ENCODE measurements at regions not wholly inside any gene's neighbourhood (a gene's known extent, or its start where the extent isn't known, plus 50 kb on each side); places are given as distances from the start of the nearest gene placed in this dataset.

DNA sequence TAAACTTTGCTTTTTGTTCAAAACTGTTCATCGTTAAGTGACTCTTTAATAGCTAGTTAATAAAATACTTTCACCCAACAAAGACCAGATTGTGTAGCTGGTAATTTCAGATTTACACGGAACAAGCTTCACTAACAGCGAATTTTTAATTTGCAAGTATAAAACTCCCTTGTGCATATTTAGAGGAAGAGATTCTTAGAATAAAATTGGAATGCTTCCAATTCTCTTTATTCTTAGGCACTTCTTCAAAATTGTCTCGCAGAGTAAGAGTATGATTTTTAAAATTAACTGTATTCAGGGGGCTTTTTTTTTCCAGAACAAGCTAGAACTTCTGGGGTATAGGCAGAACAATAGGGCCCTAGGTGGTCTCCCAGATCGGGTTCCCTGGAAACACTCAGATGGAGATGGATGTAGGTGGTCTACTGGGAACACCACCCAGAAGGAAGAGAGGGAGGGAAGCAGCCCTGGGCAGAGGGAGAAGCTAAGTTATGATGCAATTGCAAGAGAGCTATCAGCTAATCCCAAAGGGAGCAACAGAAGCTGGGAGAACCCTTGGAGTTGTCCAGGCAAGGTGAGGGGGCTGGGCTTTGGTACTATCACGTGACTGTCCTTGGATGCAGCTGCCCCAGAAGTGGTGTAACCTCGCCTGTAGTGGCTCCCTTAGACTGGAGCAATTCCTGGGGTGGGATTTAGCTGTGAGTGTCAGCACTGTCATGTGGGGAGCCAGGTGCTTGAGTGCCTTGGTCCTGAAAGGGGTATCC, 151.7 kb upstream of the ASB18 start:
- no peaks in the 10 kb centered on the region for H3K9me3 ChIP-seq

DNA sequence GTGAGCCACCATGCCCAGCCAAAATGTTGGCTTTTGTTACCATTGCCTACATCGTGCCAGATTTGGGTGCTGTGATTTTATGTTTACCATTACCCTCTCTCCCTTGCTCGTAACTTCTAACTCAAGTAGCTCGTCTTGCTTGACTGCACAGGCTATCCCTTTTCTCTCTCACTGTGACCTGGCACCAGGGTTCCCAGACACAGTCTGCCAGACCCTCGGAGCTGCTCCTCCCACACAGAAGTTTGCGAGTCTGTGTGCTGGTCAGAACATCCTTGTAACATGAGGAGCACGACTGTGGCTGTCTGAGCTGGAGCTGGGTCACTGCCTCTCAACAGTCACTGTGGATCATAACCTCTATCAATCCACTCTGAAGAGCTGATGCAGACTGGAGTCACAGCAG, 152.5 kb upstream of the ACKR3 start:
- Histone ChIP-seq H3K36me3 (no peaks in the 10 kb centered on the region), H3K27ac (no peak overlapping the region), H3K4me1 (replicated peaks) (no peaks in the 10 kb centered on the region), H3K27me3 (replicated peaks; ENCODE audit: insufficient read depth) (no peaks in the 10 kb centered on the region), H3K4me3 (no peak overlapping the region), H3K9me3 (no peaks in the 10 kb centered on the region)
- WGBS = 38% methylated on average over 6 of the region's 6 CpGs
- TF ChIP-seq, protein P1, sequence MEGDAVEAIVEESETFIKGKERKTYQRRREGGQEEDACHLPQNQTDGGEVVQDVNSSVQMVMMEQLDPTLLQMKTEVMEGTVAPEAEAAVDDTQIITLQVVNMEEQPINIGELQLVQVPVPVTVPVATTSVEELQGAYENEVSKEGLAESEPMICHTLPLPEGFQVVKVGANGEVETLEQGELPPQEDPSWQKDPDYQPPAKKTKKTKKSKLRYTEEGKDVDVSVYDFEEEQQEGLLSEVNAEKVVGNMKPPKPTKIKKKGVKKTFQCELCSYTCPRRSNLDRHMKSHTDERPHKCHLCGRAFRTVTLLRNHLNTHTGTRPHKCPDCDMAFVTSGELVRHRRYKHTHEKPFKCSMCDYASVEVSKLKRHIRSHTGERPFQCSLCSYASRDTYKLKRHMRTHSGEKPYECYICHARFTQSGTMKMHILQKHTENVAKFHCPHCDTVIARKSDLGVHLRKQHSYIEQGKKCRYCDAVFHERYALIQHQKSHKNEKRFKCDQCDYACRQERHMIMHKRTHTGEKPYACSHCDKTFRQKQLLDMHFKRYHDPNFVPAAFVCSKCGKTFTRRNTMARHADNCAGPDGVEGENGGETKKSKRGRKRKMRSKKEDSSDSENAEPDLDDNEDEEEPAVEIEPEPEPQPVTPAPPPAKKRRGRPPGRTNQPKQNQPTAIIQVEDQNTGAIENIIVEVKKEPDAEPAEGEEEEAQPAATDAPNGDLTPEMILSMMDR (IDR thresholded peaks at IDR 0.05) = no peak
- TF ChIP-seq POLR2AphosphoS5 (IDR thresholded peaks at IDR 0.05) (no peak), POLR2A (IDR thresholded peaks at IDR 0.05) (no peak)
- intact Hi-C loops (cut with DNase I) = no loop called here
- no peak for DNase-seq (ENCODE audit: low spot score)

More for the DNA sequence above, 151.7 kb upstream of the ASB18 start:
- intact Hi-C loops (cut with DNase I) = no loop called here
- DNase-seq (ENCODE audit: low spot score) = no peak
- Histone ChIP-seq H3K4me3 (no peak overlapping the region), H3K27me3 (replicated peaks; ENCODE audit: insufficient read depth) (no peaks in the 10 kb centered on the region), H3K36me3 (no peaks in the 10 kb centered on the region), H3K27ac (no peak overlapping the region), H3K4me1 (replicated peaks) (no peaks in the 10 kb centered on the region)
- whole genome bisulfite sequencing = 75% methylated on average over 7 of the region's 7 CpGs
- TF ChIP-seq POLR2AphosphoS5 (IDR thresholded peaks at IDR 0.05) (no peak), POLR2A (IDR thresholded peaks at IDR 0.05) (no peak)
- TF ChIP-seq, protein P1 (IDR thresholded peaks at IDR 0.05) = no peak

DNA sequence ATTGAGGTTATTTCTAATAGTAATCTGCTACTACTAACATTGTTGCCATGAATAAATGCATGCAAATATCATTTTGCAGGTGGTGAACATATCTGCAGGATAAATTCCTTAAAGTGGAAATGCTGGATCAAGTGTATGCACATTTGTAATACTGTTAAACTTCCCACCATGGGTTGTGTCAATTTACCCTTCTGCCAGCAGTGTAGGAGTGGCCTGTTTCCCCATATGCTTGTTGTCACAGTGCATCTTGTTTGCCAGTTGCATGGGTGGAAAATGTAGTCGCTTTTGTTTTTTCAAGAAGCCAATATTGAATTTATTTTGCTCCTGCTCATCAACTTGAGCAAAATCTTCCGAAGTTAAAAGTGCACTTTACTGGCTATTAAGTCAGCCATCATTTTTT, 139.0 kb upstream of the ACKR3 start:
- no peak for TF ChIP-seq POLR2A (IDR thresholded peaks at IDR 0.05)
- no peak for TF ChIP-seq POLR2AphosphoS5 (IDR thresholded peaks at IDR 0.05)
- TF ChIP-seq, protein P1 (IDR thresholded peaks at IDR 0.05) = no peak
- DNase-seq (ENCODE audit: low spot score) = no peak
- no peaks in the 10 kb centered on the region for H3K27me3 ChIP-seq (replicated peaks; ENCODE audit: insufficient read depth)
- WGBS = 67% methylated on average over 2 of the region's 2 CpGs
- no peak overlapping the region for H3K4me3 ChIP-seq
- no peak overlapping the region for H3K27ac ChIP-seq
- H3K9me3 ChIP-seq = no peaks in the 10 kb centered on the region
- intact Hi-C loops (cut with DNase I) = no loop called here
- H3K4me1 ChIP-seq (replicated peaks) = no peaks in the 10 kb centered on the region
- no peaks in the 10 kb centered on the region for H3K36me3 ChIP-seq

DNA sequence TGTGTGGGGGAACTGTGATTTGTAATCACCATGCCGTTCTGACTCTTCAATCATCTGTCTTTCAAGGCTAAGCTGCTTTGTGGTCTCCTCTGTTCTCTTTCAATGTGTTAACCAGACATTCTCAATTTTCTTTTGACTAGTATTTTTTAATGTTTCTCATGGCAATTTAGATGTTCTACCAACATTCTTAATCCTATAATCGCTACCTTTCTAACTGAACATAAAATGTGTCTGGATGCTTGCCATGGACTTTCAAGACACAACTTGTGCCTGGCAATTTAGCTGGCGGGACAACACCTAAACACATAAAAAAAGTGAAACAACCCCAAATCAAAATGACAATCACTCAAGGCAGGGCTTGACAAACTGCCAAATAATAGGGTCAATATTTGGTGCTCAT, 135.0 kb upstream of the ACKR3 start:
- no peak for DNase-seq (ENCODE audit: low spot score)
- TF ChIP-seq, protein P1 (IDR thresholded peaks at IDR 0.05) = no peak
- no peak for TF ChIP-seq POLR2A (IDR thresholded peaks at IDR 0.05)
- no peak for TF ChIP-seq POLR2AphosphoS5 (IDR thresholded peaks at IDR 0.05)
- H3K27ac ChIP-seq = no peak overlapping the region
- no peaks in the 10 kb centered on the region for H3K4me1 ChIP-seq (replicated peaks)
- WGBS = 44% methylated on average over 3 of the region's 3 CpGs
- H3K36me3 ChIP-seq = no peaks in the 10 kb centered on the region
- no peaks in the 10 kb centered on the region for H3K27me3 ChIP-seq (replicated peaks; ENCODE audit: insufficient read depth)
- H3K4me3 ChIP-seq = no peak overlapping the region
- H3K9me3 ChIP-seq = no peaks in the 10 kb centered on the region
- intact Hi-C loops (cut with DNase I) = no loop called here
